Liver (tissue), 8 donors: ENCODE measurements at regions not wholly inside any gene's neighbourhood (a gene's known extent, or its start where the extent isn't known, plus 50 kb on each side); places are given as distances from the start of the nearest gene placed in this dataset.

ENCODE experiments used
- DNase-seq: peaks from one replicate; pipeline ENCODE4 v3.0.0-alpha.2; 2017; ENCODE audit warnings: low spot score
- H3K27ac ChIP-seq, 2 donors: one replicate each; pipeline ENCODE4 v1.7.0; 2013; ENCODE audit warnings: inconsistent platforms in 2 of 2, low read length in 2 of 2, control low read depth in 1 of 2, low read depth in 1 of 2, mild to moderate bottlenecking in 1 of 2
- H3K27me3 ChIP-seq, 4 donors: one replicate each; pipeline versions ENCODE4 v1.6.1 to v1.7.0; 2013; ENCODE audit warnings: low read length in 3 of 4, inconsistent platforms in 1 of 4, mild to moderate bottlenecking in 1 of 4, moderate library complexity in 1 of 4; ENCODE audit not compliant: control insufficient read depth in 4 of 4, insufficient read depth in 4 of 4
- H3K36me3 ChIP-seq, 4 donors: one replicate each; pipeline versions ENCODE4 v1.6.1 to v1.7.0; 2013; ENCODE audit warnings: low read length in 3 of 4, mild to moderate bottlenecking in 3 of 4, low read depth in 1 of 4, moderate library complexity in 1 of 4; ENCODE audit not compliant: control insufficient read depth in 4 of 4, insufficient read depth in 3 of 4
- H3K4me1 ChIP-seq, 4 donors: one replicate each; pipeline versions ENCODE4 v1.6.1 to v1.7.0; 2013; ENCODE audit warnings: low read length in 3 of 4, mild to moderate bottlenecking in 3 of 4, moderate library complexity in 1 of 4; ENCODE audit not compliant: control insufficient read depth in 4 of 4, insufficient read depth in 4 of 4
- H3K4me3 ChIP-seq, 3 donors: one replicate each; pipeline versions ENCODE4 v1.6.1 to v1.7.0; 2013; ENCODE audit warnings: low read length in 3 of 3, control low read depth in 1 of 3, low read depth in 1 of 3, mild to moderate bottlenecking in 1 of 3
- H3K9ac ChIP-seq, 2 donors: one replicate each; pipeline ENCODE4 v1.7.0; 2013; ENCODE audit warnings: low read length in 2 of 2, mild to moderate bottlenecking in 2 of 2, moderate library complexity in 2 of 2, control low read depth in 1 of 2, low read depth in 1 of 2
- H3K9me3 ChIP-seq, 4 donors: one replicate each; pipeline versions ENCODE4 v1.6.1 to v1.7.0; 2013; ENCODE audit warnings: low read length in 3 of 4; ENCODE audit not compliant: control insufficient read depth in 4 of 4
- ATF3 ChIP-seq: IDR thresholded peaks from 2 replicates; pipeline ENCODE4 v1.6.1; 2016; ENCODE audit warnings: antibody characterized with exemption
- CTCF ChIP-seq: fragments of 150-350 bp; IDR thresholded peaks from 2 replicates; pipeline ENCODE4 v1.5.1; 2017; ENCODE audit warnings: improper control_type of control experiment, low read depth, low read length; ENCODE audit not compliant: missing input control
- EGR1 ChIP-seq, 2 donors: IDR thresholded peaks; 2 replicates each; pipeline ENCODE4 v1.6.1; 2016 to 2018; ENCODE audit warnings: antibody characterized with exemption in 2 of 2, low read depth in 2 of 2
- FOXA1 ChIP-seq: IDR thresholded peaks from 2 replicates; pipeline ENCODE4 v1.6.1; 2016; ENCODE audit warnings: antibody characterized with exemption
- FOXA2 ChIP-seq: IDR thresholded peaks from 2 replicates; pipeline ENCODE4 v1.6.1; 2016; ENCODE audit warnings: antibody characterized with exemption
- HNF4A ChIP-seq, 2 donors: conservative IDR thresholded peaks; 2 replicates each; pipeline ENCODE4 v1.6.1; 2016; ENCODE audit warnings: antibody characterized with exemption in 2 of 2, mild to moderate bottlenecking in 2 of 2
- HNF4G ChIP-seq: IDR thresholded peaks from 2 replicates; pipeline ENCODE4 v1.6.1; 2016; ENCODE audit warnings: antibody characterized with exemption
- JUND ChIP-seq, 2 donors: IDR thresholded peaks; 2 replicates each; pipeline ENCODE4 v1.6.1; 2016; ENCODE audit warnings: antibody characterized with exemption in 2 of 2
- RAD21 ChIP-seq, 2 donors: IDR thresholded peaks; 2 replicates each; pipeline ENCODE4 v1.6.1; 2016; ENCODE audit warnings: antibody characterized with exemption in 2 of 2, mild to moderate bottlenecking in 2 of 2
- RXRA ChIP-seq, 2 donors: IDR thresholded peaks; 2 replicates each; pipeline ENCODE4 v1.6.1; 2017 to 2018; ENCODE audit warnings: antibody characterized with exemption in 2 of 2, mild to moderate bottlenecking in 1 of 2
- TAF1 ChIP-seq: conservative IDR thresholded peaks from 2 replicates; pipeline ENCODE4 v1.6.1; 2016; ENCODE audit warnings: antibody characterized with exemption, mild to moderate bottlenecking
- YY1 ChIP-seq: IDR thresholded peaks from 2 replicates; pipeline ENCODE4 v1.6.1; 2016; ENCODE audit warnings: antibody characterized with exemption, mild to moderate bottlenecking
- WGBS: extraction: QIAGEN DNeasy Blood & Tissue Kit; methylation state at CpG from one replicate; pipeline ENCODE4 v1.1.7; 2013; 5-methylcytosine and 5-hydroxymethylcytosine counted together
- TF ChIP-seq, protein P1 (sequence below): IDR thresholded peaks from 2 replicates; pipeline ENCODE4 v1.6.1; 2016; ENCODE audit warnings: antibody characterized with exemption
- TF ChIP-seq, protein P2 (sequence below): IDR thresholded peaks from 2 replicates; pipeline ENCODE4 v1.6.1; 2016; ENCODE audit warnings: antibody characterized with exemption, mild to moderate bottlenecking
- donor health status: healthy.
- donor health status: healthy.
- donor health status: healthy.
- donor health status: healthy.
- donor health status: healthy.

GRCh38 chr9:87255431-87256155 is 242.1 kb upstream of the DAPK1 start:
- H3K27ac ChIP-seq, result no peak overlapping the region
- H3K4me3 ChIP-seq, result no peak overlapping the region
- no peak overlapping the region for H3K9ac ChIP-seq
- 53% methylated on average over 11 of the region's 11 CpGs for WGBS
- no peak for DNase-seq
- H3K4me1 ChIP-seq, result no peaks in the 10 kb centered on the region
- H3K36me3 ChIP-seq, result no peaks in the 10 kb centered on the region
- H3K27me3 ChIP-seq, result peaks cover 0 to 2% (median 0%) of the 10 kb centered on the region in 4 donors
- no peaks in the 10 kb centered on the region for H3K9me3 ChIP-seq
- TF ChIP-seq HNF4G (no peak), EGR1 (IDR thresholded peaks at IDR 0.05; ENCODE audit: low read depth in 2 of 2) (no peak), RAD21 (IDR thresholded peaks at IDR 0.05) (no peak)

DNA sequence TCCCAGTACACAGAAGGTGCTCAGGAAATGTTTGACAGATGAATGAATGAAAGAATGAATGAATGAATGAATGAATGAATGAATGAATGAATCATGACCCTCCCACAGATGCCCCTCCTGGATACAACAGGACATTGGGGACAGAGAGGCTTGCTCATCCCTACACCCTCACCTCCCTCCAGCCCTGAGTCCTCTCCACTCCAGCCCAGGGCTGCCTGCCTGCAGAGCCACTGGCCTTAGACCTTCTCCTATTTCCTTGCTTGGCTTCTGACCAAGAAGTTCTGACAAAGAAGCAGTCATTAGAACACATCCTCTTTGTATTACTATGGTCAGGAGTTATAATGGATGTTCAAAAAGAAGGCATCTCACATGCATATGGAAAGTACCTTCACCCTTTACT is 240.7 kb upstream of the DAPK1 start:
- Histone ChIP-seq H3K4me3 (no peak overlapping the region), H3K9ac (no peak overlapping the region), H3K27ac (no peak overlapping the region), H3K4me1 (no peaks in the 10 kb centered on the region), H3K27me3 (peaks cover 0 to 2% (median 0%) of the 10 kb centered on the region in 4 donors), H3K9me3 (no peaks in the 10 kb centered on the region), H3K36me3 (no peaks in the 10 kb centered on the region)
- no peak for DNase-seq
- TF ChIP-seq, protein P1, sequence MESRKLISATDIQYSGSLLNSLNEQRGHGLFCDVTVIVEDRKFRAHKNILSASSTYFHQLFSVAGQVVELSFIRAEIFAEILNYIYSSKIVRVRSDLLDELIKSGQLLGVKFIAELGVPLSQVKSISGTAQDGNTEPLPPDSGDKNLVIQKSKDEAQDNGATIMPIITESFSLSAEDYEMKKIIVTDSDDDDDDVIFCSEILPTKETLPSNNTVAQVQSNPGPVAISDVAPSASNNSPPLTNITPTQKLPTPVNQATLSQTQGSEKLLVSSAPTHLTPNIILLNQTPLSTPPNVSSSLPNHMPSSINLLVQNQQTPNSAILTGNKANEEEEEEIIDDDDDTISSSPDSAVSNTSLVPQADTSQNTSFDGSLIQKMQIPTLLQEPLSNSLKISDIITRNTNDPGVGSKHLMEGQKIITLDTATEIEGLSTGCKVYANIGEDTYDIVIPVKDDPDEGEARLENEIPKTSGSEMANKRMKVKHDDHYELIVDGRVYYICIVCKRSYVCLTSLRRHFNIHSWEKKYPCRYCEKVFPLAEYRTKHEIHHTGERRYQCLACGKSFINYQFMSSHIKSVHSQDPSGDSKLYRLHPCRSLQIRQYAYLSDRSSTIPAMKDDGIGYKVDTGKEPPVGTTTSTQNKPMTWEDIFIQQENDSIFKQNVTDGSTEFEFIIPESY, result no peak
- TF ChIP-seq FOXA2 (no peak), RXRA (IDR thresholded peaks at IDR 0.05) (no peak)

DNA sequence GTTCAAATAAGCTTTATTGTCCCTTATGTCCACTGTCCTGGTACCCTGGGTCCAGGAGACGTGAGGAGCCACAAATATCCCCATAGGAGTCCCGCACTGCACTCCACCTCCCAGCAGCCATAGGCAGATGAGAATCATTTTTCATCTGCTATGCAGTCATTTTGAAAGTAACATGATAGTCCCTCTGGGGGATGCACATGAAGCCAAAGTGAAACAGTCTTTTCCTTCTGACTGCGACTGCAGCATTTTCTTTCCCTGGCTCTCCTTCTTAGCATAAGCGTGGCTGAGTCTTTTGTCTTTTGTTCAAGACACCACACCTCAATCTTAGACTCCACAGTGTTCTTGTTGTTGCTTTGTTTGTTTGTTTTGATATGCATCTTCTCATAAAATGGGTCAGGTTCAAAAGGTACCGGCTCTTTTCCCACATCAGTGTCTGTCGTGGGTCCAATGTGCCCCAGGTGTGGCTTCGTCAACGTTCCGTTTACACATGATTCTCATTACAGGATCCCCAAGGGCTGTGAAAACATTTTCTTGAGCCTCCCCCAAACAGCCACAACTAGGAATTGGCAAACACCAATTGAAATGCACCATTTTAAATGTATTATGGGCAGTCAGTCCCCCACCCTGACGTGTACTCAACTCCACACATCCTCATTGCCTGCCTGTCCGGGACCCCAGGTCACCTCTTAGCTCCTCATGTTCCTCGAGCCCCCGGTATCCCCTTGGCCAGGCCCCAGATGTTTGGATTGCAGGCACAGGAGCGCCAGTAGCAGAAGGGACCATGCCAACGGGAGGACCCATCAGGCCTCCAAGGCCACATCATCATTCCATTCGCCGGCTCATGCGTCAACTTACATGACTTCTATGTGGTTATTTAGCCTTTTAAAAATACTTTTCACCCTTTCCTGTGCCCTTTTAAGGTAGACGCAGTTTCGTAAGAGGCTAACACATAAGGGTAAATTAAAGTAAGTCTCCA is 237.8 kb upstream of the DAPK1 start:
- DNase-seq, result no peak
- no peaks in the 10 kb centered on the region for H3K36me3 ChIP-seq
- no peak overlapping the region for H3K4me3 ChIP-seq
- H3K27me3 ChIP-seq, result peaks cover 0 to 2% (median 0%) of the 10 kb centered on the region in 4 donors
- no peaks in the 10 kb centered on the region for H3K4me1 ChIP-seq
- H3K27ac ChIP-seq, result no peak overlapping the region
- WGBS, result 81% methylated on average over 20 of the region's 20 CpGs
- H3K9me3 ChIP-seq, result no peaks in the 10 kb centered on the region
- no peak for TF ChIP-seq RAD21 (IDR thresholded peaks at IDR 0.05)
- TF ChIP-seq, protein P2, sequence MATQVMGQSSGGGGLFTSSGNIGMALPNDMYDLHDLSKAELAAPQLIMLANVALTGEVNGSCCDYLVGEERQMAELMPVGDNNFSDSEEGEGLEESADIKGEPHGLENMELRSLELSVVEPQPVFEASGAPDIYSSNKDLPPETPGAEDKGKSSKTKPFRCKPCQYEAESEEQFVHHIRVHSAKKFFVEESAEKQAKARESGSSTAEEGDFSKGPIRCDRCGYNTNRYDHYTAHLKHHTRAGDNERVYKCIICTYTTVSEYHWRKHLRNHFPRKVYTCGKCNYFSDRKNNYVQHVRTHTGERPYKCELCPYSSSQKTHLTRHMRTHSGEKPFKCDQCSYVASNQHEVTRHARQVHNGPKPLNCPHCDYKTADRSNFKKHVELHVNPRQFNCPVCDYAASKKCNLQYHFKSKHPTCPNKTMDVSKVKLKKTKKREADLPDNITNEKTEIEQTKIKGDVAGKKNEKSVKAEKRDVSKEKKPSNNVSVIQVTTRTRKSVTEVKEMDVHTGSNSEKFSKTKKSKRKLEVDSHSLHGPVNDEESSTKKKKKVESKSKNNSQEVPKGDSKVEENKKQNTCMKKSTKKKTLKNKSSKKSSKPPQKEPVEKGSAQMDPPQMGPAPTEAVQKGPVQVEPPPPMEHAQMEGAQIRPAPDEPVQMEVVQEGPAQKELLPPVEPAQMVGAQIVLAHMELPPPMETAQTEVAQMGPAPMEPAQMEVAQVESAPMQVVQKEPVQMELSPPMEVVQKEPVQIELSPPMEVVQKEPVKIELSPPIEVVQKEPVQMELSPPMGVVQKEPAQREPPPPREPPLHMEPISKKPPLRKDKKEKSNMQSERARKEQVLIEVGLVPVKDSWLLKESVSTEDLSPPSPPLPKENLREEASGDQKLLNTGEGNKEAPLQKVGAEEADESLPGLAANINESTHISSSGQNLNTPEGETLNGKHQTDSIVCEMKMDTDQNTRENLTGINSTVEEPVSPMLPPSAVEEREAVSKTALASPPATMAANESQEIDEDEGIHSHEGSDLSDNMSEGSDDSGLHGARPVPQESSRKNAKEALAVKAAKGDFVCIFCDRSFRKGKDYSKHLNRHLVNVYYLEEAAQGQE, result no peak
- TF ChIP-seq, protein P1, result no peak
- no peak for TF ChIP-seq ATF3
- TF ChIP-seq EGR1 (IDR thresholded peaks at IDR 0.05; ENCODE audit: low read depth in 2 of 2), result no peak
- no peak for TF ChIP-seq TAF1
- TF ChIP-seq YY1, result no peak
- no peak for TF ChIP-seq CTCF
- TF ChIP-seq HNF4A (conservative IDR thresholded peaks at IDR 0.05), result no peak
- no peak for TF ChIP-seq FOXA1
- no peak for TF ChIP-seq JUND (IDR thresholded peaks at IDR 0.05)
- H3K9ac ChIP-seq, result no peak overlapping the region
